BLaER1 (cell line): ENCODE measurements at regions not wholly inside any gene's neighbourhood (a gene's known extent, or its start where the extent isn't known, plus 50 kb on each side); places are given as distances from the start of the nearest gene placed in this dataset.
"Not testable (repeated sequence)": the region's sequence is repeated elsewhere in the genome, so short reads cannot be mapped to it uniquely, and the experiment has no call there.

Source experiments
- H3K27ac ChIP-seq: shearing (Covaris generic); formaldehyde crosslinking; 2 replicates; pipeline ENCODE4 v1.8.1; 2022
- H3K27me3 ChIP-seq: shearing (Covaris generic); formaldehyde crosslinking; 2 replicates; pipeline ENCODE4 v1.8.1; 2022
- H3K36me3 ChIP-seq: shearing (Covaris generic); formaldehyde crosslinking; 2 replicates; pipeline ENCODE4 v1.8.1; 2022
- H3K4me1 ChIP-seq: shearing (Covaris generic); formaldehyde crosslinking; 2 replicates; pipeline ENCODE4 v1.8.1; 2022
- H3K4me2 ChIP-seq: shearing (Covaris generic); formaldehyde crosslinking; 2 replicates; pipeline ENCODE4 v1.8.1; 2022
- H3K4me3 ChIP-seq: shearing (Covaris generic); formaldehyde crosslinking; 2 replicates; pipeline ENCODE4 v1.8.1; 2022
- H3K9ac ChIP-seq: shearing (Covaris generic); formaldehyde crosslinking; 2 replicates; pipeline ENCODE4 v1.8.1; 2022
- H3K9me3 ChIP-seq: shearing (Covaris generic); formaldehyde crosslinking; 2 replicates; pipeline ENCODE4 v1.8.1; 2022
- H4K20me1 ChIP-seq: shearing (Covaris generic); formaldehyde crosslinking; 2 replicates; pipeline ENCODE4 v1.8.1; 2022
- Cebpa-rat ChIP-seq: shearing (Covaris generic); IDR thresholded peaks from 2 replicates; pipeline ENCODE4 v1.8.1; 2022

GRCh38 chr16:35102780-35103403 is 1643.5 kb downstream of the TP53TG3F start:
- Histone ChIP-seq H3K27ac (no peak overlapping the region), H3K9me3 (no peaks in the 10 kb centered on the region), H3K4me1 (no peaks in the 10 kb centered on the region), H3K9ac (no peak overlapping the region), H4K20me1 (no peaks in the 10 kb centered on the region), H3K36me3 (no peaks in the 10 kb centered on the region), H3K27me3 (no peaks in the 10 kb centered on the region), H3K4me3 (no peak overlapping the region), H3K4me2 (no peak overlapping the region)
- no peak for TF ChIP-seq Cebpa-rat

- H3K4me3 ChIP-seq, H3K27me3 ChIP-seq, H4K20me1 ChIP-seq, H3K9ac ChIP-seq, H3K27ac ChIP-seq, H3K36me3 ChIP-seq, H3K4me1 ChIP-seq, H3K9me3 ChIP-seq, H3K4me2 ChIP-seq: not testable (repeated sequence)
Measured at GRCh38 chr16:35111772-35112171, 1652.4 kb downstream of the TP53TG3F start.

DNA sequence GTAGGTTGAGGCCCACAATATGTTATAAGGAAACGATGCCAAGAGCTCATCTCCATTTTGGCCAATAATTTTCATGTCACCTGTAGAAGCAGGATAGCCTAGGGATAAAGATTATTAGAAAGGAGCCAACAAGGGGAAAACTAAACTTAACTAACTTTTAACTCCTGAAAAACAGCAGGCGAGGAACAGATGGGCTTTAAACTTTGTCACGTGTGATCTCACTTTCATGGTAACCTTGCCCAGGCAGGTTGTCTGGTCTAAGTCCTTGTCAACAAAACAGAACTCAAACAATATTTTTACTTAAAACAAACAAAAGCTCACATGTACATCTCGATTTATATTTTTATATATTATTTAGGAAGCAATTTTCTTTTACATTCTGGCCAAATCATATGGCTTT is 1672.0 kb downstream of the TP53TG3F start:
- no peaks in the 10 kb centered on the region for H3K36me3 ChIP-seq
- no peaks in the 10 kb centered on the region for H3K9me3 ChIP-seq
- no peak overlapping the region for H3K4me2 ChIP-seq
- H3K4me3 ChIP-seq = no peak overlapping the region
- no peaks in the 10 kb centered on the region for H3K27me3 ChIP-seq
- no peak for TF ChIP-seq Cebpa-rat
- H3K9ac ChIP-seq = no peak overlapping the region
- no peak overlapping the region for H3K27ac ChIP-seq
- H3K4me1 ChIP-seq = no peaks in the 10 kb centered on the region
- no peaks in the 10 kb centered on the region for H4K20me1 ChIP-seq

DNA sequence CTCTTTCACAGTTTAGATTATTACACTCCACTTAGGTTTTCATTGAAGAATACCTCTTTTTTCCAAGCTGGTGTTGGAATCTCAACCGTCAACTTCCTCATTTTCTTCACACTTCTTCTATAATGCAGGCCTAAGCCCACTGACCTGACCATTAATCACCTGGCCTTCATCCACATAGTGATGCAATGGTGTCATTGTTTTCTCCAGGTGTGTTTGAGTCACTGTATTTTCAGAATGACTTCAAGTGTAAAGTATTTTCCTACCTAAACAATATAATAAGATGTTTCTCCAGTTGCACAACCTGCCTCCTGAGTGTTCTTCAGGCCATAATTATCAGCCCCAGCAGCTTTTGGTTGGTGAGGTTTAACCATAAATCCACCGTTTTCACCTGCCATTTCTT is 1675.1 kb downstream of the TP53TG3F start:
- TF ChIP-seq Cebpa-rat = no peak
- Histone ChIP-seq H3K9ac (no peak overlapping the region), H3K4me2 (no peak overlapping the region), H4K20me1 (no peaks in the 10 kb centered on the region), H3K9me3 (no peaks in the 10 kb centered on the region), H3K4me3 (no peak overlapping the region), H3K27ac (no peak overlapping the region), H3K4me1 (no peaks in the 10 kb centered on the region), H3K36me3 (no peaks in the 10 kb centered on the region), H3K27me3 (no peaks in the 10 kb centered on the region)

DNA sequence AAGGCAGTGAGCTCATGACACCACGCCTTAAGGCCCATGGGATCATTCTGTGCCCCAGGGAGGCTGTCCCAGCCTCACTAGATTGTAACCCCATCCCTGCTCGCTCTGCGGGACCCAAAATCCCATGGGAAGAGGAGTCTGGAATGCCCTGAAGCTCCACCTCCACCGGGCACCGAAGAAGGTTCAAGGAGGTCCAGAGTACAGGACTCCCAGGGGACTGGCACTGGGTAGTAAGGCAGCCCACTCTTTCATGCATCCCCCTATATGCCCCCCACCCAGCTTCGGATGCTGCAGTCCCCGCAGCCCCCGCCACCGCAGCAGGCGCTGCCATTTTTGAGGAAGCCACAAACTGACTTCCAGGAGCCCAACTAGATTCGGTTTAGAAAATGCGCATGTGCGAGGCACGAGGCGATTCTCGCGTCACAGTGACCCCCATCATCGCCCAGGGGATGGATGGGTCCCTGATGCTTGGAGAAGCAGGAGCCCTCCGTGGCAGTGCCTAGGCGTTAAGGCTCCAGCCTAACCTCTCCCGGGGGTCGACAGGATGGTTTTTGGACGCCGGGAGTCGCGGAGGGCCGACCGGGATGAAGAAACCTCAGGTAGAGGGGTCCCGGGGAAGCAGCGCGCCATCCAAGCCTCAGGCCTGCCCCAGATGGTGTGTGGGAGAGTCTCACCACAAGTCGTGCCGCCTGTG is 1681.0 kb downstream of the TP53TG3F start:
- H3K4me2 ChIP-seq = no peak overlapping the region
- H3K9me3 ChIP-seq = peaks cover 46% of the 10 kb centered on the region

DNA sequence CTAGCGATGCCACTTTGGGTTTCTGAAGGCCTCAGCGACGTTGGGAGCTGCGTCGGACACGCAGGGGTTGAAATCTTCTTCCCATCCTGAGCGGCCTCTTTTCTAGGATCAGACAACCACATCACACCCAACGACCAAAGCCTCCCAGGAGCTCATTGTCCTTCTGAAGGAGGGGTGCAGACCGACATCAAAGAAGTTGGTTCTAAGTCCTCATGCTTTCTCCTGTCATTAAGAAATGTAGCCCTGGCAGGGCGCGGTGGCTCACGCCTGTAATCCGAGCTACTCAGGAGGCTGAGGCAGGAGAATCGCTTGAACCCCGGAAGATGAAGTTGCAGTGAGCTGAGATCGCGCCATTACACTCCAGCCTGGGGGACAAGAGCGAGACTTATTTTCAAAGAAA is 1681.9 kb downstream of the TP53TG3F start:
- H3K36me3 ChIP-seq = no peaks in the 10 kb centered on the region
- H3K27me3 ChIP-seq = no peaks in the 10 kb centered on the region
- H3K4me2 ChIP-seq = no peak overlapping the region
- H4K20me1 ChIP-seq = no peaks in the 10 kb centered on the region
- H3K4me3 ChIP-seq = no peak overlapping the region
- no peak overlapping the region for H3K9ac ChIP-seq
- peaks cover 54% of the 10 kb centered on the region for H3K9me3 ChIP-seq
- no peaks in the 10 kb centered on the region for H3K4me1 ChIP-seq
- TF ChIP-seq Cebpa-rat = no peak
- H3K27ac ChIP-seq = no peak overlapping the region

More for the DNA sequence above, 1681.0 kb downstream of the TP53TG3F start:
- Histone ChIP-seq H3K27ac (no peak overlapping the region), H3K27me3 (no peaks in the 10 kb centered on the region), H3K9ac (no peak overlapping the region), H3K4me1 (no peaks in the 10 kb centered on the region), H3K4me3 (no peak overlapping the region), H4K20me1 (no peaks in the 10 kb centered on the region), H3K36me3 (no peaks in the 10 kb centered on the region)
- no peak for TF ChIP-seq Cebpa-rat

DNA sequence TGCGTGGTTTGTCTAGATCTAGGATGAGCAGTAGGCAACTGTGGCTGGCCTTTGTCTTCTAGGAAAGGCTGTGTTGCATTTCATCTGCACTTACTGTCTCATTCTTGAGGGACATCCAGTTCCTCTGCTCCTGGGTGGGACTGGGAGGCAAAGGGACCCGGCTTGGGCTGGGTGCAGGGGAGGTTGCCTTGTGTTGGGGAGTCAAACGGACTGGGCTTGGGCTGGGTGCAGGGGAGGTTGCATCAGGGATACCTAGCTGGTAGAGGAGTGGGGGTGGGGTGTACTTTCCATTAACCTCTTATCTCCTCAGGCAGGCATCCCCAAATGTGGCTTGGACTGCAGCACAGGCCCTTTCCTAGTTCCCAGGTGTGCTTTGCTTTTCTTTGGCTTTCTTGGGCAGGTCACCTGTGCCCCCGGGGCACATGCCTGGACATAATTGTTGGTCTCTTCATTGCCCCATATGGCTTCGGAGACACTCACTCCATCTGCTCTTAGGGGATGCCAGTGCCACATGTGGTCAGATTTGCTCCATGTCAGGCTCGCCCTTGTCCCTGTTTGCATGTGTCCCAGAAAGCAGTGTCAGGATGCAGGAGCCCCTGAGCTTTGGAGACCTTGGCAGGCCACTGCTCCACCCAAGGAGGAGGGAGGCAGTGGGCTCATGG is 1682.9 kb downstream of the TP53TG3F start:
- Histone ChIP-seq H3K9me3 (peaks cover 62% of the 10 kb centered on the region), H3K36me3 (no peaks in the 10 kb centered on the region), H3K9ac (no peak overlapping the region), H4K20me1 (no peaks in the 10 kb centered on the region), H3K4me2 (no peak overlapping the region), H3K27ac (no peak overlapping the region), H3K4me1 (no peaks in the 10 kb centered on the region), H3K4me3 (no peak overlapping the region), H3K27me3 (no peaks in the 10 kb centered on the region)
- no peak for TF ChIP-seq Cebpa-rat

DNA sequence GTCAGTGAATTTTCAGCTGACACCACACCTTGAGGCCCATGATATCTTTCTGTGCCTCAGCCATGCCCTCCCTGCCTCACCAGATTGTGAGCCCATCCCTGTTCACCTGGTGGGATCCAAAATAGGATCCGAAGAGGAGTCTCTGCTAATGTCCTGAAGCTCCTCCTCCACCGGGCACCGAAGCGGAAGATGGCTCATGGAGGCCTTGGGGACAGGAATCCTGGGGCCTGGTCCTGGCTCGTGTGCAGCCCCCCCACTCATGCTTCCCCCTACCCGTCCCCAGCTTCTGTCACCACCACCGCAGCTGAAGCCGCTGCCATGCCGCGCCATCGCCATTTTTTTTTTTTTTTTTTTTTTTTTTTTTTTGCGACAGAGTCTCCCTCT is 1683.4 kb downstream of the TP53TG3F start:
- H3K4me3 ChIP-seq = no peak overlapping the region
- no peak overlapping the region for H3K4me2 ChIP-seq
- H3K4me1 ChIP-seq = no peaks in the 10 kb centered on the region
- no peaks in the 10 kb centered on the region for H3K36me3 ChIP-seq
- no peaks in the 10 kb centered on the region for H3K27me3 ChIP-seq
- no peaks in the 10 kb centered on the region for H4K20me1 ChIP-seq
- no peak for TF ChIP-seq Cebpa-rat
- peaks cover 62% of the 10 kb centered on the region for H3K9me3 ChIP-seq
- no peak overlapping the region for H3K27ac ChIP-seq
- H3K9ac ChIP-seq = no peak overlapping the region

GRCh38 chr16:35144212-35144932 is 1685.0 kb downstream of the TP53TG3F start:
- peaks cover 62% of the 10 kb centered on the region for H3K9me3 ChIP-seq
- no peaks in the 10 kb centered on the region for H4K20me1 ChIP-seq
- H3K9ac ChIP-seq = no peak overlapping the region
- H3K36me3 ChIP-seq = no peaks in the 10 kb centered on the region
- H3K4me3 ChIP-seq = no peak overlapping the region
- H3K27me3 ChIP-seq = no peaks in the 10 kb centered on the region
- no peak overlapping the region for H3K4me2 ChIP-seq
- TF ChIP-seq Cebpa-rat = no peak
- no peak overlapping the region for H3K27ac ChIP-seq
- no peaks in the 10 kb centered on the region for H3K4me1 ChIP-seq
